Thymus (tissue), 11 donors: ENCODE measurements at regions not wholly inside any gene's neighbourhood (a gene's known extent, or its start where the extent isn't known, plus 50 kb on each side); places are given as distances from the start of the nearest gene placed in this dataset.

Experiments
- DNase-seq, 9 donors: peaks; one replicate each; pipeline ENCODE4 v3.0.0-alpha.2; 2013; ENCODE audit warnings: low spot score in 9 of 9, low read depth in 6 of 9, missing footprints in 1 of 9
- H3K27ac ChIP-seq, 2 donors: one replicate each; pipeline ENCODE4 v1.5.1; 2013; ENCODE audit warnings: control low read depth in 1 of 2, low read depth in 1 of 2, low read length in 1 of 2, mild to moderate bottlenecking in 1 of 2, moderate library complexity in 1 of 2
- H3K27me3 ChIP-seq, 2 donors: one replicate each; pipeline ENCODE4 v1.5.1; 2013; ENCODE audit warnings: low read length in 1 of 2; ENCODE audit not compliant: control insufficient read depth in 2 of 2, insufficient read depth in 1 of 2
- H3K36me3 ChIP-seq, 2 donors: one replicate each; pipeline ENCODE4 v1.5.1; 2013; ENCODE audit warnings: low read length in 1 of 2, mild to moderate bottlenecking in 1 of 2, moderate library complexity in 1 of 2; ENCODE audit not compliant: control insufficient read depth in 2 of 2, insufficient read depth in 2 of 2
- H3K4me1 ChIP-seq, 2 donors: one replicate each; pipeline ENCODE4 v1.5.1; 2013; ENCODE audit warnings: low read length in 2 of 2; ENCODE audit not compliant: control insufficient read depth in 2 of 2, insufficient read depth in 2 of 2
- H3K4me3 ChIP-seq, 2 donors: one replicate each; pipeline ENCODE4 v1.5.1; 2013; ENCODE audit warnings: low read length in 2 of 2, control low read depth in 1 of 2, mild to moderate bottlenecking in 1 of 2
- H3K9me3 ChIP-seq, 2 donors: one replicate each; pipeline ENCODE4 v1.5.1; 2013; ENCODE audit warnings: low read length in 1 of 2, mild to moderate bottlenecking in 1 of 2; ENCODE audit not compliant: control insufficient read depth in 2 of 2, insufficient read depth in 1 of 2
- WGBS: extraction: QIAGEN DNeasy Blood & Tissue Kit; methylation state at CpG from one replicate; pipeline ENCODE4 v1.1.7; 2013; 5-methylcytosine and 5-hydroxymethylcytosine counted together
- donor health status: healthy.

DNA sequence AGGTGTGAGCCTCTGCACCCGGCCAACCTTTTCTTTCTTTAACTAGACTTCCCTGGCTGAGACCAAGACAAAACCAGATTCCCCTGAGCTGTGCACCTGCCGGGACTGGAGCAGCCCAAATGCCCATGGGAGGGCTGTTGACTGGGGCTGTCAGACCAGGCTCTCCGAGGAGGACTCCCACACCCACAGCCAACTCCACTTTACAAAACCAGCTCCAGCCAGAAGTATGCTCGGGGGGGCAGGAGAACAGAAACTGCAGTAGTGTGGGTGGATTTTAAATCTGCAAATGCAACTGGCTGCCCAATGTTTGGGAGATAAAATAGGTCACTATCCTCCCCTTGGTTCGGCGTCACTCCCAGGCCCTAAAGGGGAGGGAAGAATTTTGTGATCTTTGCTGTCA, 78.5 kb downstream of the VCPKMT start:
- Histone ChIP-seq H3K27ac (peak overlapping the region; percentile 31 to 42), H3K27me3 (no peaks in the 10 kb centered on the region), H3K9me3 (no peaks in the 10 kb centered on the region), H3K4me1 (peaks cover 19 to 34% of the 10 kb centered on the region in 2 donors), H3K36me3 (no peaks in the 10 kb centered on the region), H3K4me3 (no peak overlapping the region)
- no peak for DNase-seq
- WGBS = 95% methylated on average over 6 of the region's 6 CpGs

- 81% methylated on average over 4 of the region's 4 CpGs for whole genome bisulfite sequencing
- peak in 1 of 9 donors; percentile 46 for DNase-seq
These were observed 77.8 kb downstream of the VCPKMT start for GRCh38 chr14:50038398-50039119.

DNA sequence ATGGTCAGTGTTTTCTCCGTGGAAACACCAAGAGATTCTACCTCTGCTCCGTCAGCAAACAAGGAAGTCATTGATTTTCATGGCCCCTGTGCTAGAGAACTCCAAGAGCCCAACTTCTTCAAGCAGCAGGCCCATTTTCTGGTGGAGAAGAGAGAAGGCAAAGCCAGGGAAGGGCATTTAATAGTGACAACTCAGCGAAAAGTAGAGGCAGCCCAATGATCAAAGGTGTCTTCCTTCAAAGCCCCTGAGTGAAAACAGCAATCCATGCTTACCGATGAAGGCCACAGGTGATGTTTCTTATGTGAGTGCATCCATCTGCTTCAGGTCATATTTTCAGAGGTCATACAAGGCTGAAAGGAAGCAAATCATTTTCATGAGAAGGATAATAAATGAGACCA, 77.3 kb downstream of the VCPKMT start:
- H3K36me3 ChIP-seq = no peaks in the 10 kb centered on the region
- H3K9me3 ChIP-seq = no peaks in the 10 kb centered on the region
- no peaks in the 10 kb centered on the region for H3K27me3 ChIP-seq
- H3K4me3 ChIP-seq = no peak overlapping the region
- DNase-seq = no peak
- peak overlapping the region in 1 of 2 donors; percentile 47 for H3K27ac ChIP-seq
- peaks cover 25 to 41% of the 10 kb centered on the region in 2 donors for H3K4me1 ChIP-seq
- WGBS = 94% methylated on average over 4 of the region's 4 CpGs

More at GRCh38 chr14:50038398-50039119, 77.8 kb downstream of the VCPKMT start:
- Histone ChIP-seq H3K9me3 (no peaks in the 10 kb centered on the region), H3K27me3 (no peaks in the 10 kb centered on the region), H3K4me1 (peaks cover 20 to 36% of the 10 kb centered on the region in 2 donors), H3K36me3 (no peaks in the 10 kb centered on the region), H3K27ac (peak overlapping the region; percentile 42 to 53), H3K4me3 (no peak overlapping the region)

- Histone ChIP-seq H3K4me1 (peaks cover 32 to 49% of the 10 kb centered on the region in 2 donors), H3K27me3 (no peaks in the 10 kb centered on the region), H3K27ac (peak overlapping the region; percentile 70 to 91), H3K36me3 (no peaks in the 10 kb centered on the region), H3K9me3 (no peaks in the 10 kb centered on the region), H3K4me3 (no peak overlapping the region)
- DNase-seq = no peak
- 96% methylated on average over 9 of the region's 9 CpGs for whole genome bisulfite sequencing
These were observed 76.5 kb downstream of the VCPKMT start for GRCh38 chr14:50039734-50040400.

GRCh38 chr14:50040401-50040775, 76.0 kb downstream of the VCPKMT start:
- Histone ChIP-seq H3K9me3 (no peaks in the 10 kb centered on the region), H3K4me1 (peaks cover 35 to 54% of the 10 kb centered on the region in 2 donors), H3K27me3 (no peaks in the 10 kb centered on the region), H3K4me3 (no peak overlapping the region), H3K36me3 (no peaks in the 10 kb centered on the region), H3K27ac (peak overlapping the region; percentile 70 to 91)
- WGBS = 36% methylated on average over 4 of the region's 4 CpGs
- peak in 4 of 9 donors; percentile 54 to 83 (median 64) for DNase-seq

GRCh38 chr14:50040895-50041465, 75.4 kb downstream of the VCPKMT start:
- WGBS = 95% methylated on average over 7 of the region's 7 CpGs
- H3K27ac ChIP-seq = peak overlapping the region; percentile 70 to 91
- H3K36me3 ChIP-seq = no peaks in the 10 kb centered on the region
- no peaks in the 10 kb centered on the region for H3K9me3 ChIP-seq
- no peak overlapping the region for H3K4me3 ChIP-seq
- no peaks in the 10 kb centered on the region for H3K27me3 ChIP-seq
- peaks cover 35 to 56% of the 10 kb centered on the region in 2 donors for H3K4me1 ChIP-seq
- no peak for DNase-seq

GRCh38 chr14:50041980-50042379, 74.4 kb downstream of the VCPKMT start:
- Histone ChIP-seq H3K9me3 (no peaks in the 10 kb centered on the region), H3K36me3 (no peaks in the 10 kb centered on the region), H3K27me3 (no peaks in the 10 kb centered on the region), H3K4me1 (peaks cover 35 to 56% of the 10 kb centered on the region in 2 donors), H3K27ac (no peak overlapping the region), H3K4me3 (no peak overlapping the region)
- DNase-seq = no peak
- WGBS = over 99% methylated on average over 3 of the region's 3 CpGs

DNA sequence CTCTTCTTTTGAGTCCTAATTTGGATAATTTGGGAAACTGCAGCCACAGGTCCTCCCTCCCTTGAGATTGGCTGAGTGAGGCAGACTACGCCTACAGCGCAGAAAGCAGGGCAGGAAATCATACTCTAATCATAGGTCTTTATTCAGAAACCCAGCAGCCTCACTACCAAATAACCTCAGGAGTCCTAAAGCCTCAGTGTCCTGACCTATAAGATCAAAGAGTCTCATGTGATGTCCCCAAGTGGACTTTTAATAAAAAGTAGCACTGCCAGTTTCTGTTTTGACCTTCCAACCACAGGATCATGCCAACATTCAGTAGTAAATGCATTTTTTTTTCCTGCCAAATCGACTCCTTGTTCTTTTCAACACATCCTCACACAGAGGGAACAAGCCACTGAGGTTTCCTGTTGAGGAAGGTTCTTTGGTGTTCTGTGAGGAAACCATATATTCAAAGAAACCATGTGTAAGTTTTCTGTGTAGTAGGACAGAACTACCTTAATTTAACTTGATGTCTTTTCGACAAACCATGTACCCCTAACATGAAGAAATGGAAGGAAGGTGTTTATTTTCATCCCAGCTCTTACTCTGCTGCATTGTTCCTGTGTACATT, 72.2 kb downstream of the VCPKMT start:
- Histone ChIP-seq H3K36me3 (no peaks in the 10 kb centered on the region), H3K4me3 (no peak overlapping the region), H3K4me1 (peaks cover 35 to 50% of the 10 kb centered on the region in 2 donors), H3K27me3 (no peaks in the 10 kb centered on the region), H3K9me3 (no peaks in the 10 kb centered on the region), H3K27ac (peak overlapping the region; percentile 84 to 89)
- 12% methylated on average over 4 of the region's 4 CpGs for WGBS
- peak in 3 of 9 donors; percentile 58 to 82 (median 58) for DNase-seq
